ENCODE measurements at regions not wholly inside any gene's neighbourhood (a gene's known extent, or its start where the extent isn't known, plus 50 kb on each side); places are given as distances from the start of the nearest gene placed in this dataset.

- DNase-seq (ENCODE audit: low read depth): no peak
- TF ChIP-seq, protein P1, sequence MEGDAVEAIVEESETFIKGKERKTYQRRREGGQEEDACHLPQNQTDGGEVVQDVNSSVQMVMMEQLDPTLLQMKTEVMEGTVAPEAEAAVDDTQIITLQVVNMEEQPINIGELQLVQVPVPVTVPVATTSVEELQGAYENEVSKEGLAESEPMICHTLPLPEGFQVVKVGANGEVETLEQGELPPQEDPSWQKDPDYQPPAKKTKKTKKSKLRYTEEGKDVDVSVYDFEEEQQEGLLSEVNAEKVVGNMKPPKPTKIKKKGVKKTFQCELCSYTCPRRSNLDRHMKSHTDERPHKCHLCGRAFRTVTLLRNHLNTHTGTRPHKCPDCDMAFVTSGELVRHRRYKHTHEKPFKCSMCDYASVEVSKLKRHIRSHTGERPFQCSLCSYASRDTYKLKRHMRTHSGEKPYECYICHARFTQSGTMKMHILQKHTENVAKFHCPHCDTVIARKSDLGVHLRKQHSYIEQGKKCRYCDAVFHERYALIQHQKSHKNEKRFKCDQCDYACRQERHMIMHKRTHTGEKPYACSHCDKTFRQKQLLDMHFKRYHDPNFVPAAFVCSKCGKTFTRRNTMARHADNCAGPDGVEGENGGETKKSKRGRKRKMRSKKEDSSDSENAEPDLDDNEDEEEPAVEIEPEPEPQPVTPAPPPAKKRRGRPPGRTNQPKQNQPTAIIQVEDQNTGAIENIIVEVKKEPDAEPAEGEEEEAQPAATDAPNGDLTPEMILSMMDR (IDR thresholded peaks at IDR 0.05; ENCODE audit: insufficient read depth, low read depth, low read length, missing control alignments): no peak
- H3K4me3 ChIP-seq (ENCODE audit: low read length): no peak overlapping the region
These were observed 114.6 kb upstream of the MAP3K1 start for GRCh38 chr5:56700711-56701110.

GRCh38 chr5:56699538-56699937 is 115.8 kb upstream of the MAP3K1 start:
- DNase-seq (ENCODE audit: low read depth): no peak
- H3K4me3 ChIP-seq (ENCODE audit: low read length): no peak overlapping the region
- TF ChIP-seq, protein P1 (IDR thresholded peaks at IDR 0.05; ENCODE audit: insufficient read depth, low read depth, low read length, missing control alignments): no peak

DNA sequence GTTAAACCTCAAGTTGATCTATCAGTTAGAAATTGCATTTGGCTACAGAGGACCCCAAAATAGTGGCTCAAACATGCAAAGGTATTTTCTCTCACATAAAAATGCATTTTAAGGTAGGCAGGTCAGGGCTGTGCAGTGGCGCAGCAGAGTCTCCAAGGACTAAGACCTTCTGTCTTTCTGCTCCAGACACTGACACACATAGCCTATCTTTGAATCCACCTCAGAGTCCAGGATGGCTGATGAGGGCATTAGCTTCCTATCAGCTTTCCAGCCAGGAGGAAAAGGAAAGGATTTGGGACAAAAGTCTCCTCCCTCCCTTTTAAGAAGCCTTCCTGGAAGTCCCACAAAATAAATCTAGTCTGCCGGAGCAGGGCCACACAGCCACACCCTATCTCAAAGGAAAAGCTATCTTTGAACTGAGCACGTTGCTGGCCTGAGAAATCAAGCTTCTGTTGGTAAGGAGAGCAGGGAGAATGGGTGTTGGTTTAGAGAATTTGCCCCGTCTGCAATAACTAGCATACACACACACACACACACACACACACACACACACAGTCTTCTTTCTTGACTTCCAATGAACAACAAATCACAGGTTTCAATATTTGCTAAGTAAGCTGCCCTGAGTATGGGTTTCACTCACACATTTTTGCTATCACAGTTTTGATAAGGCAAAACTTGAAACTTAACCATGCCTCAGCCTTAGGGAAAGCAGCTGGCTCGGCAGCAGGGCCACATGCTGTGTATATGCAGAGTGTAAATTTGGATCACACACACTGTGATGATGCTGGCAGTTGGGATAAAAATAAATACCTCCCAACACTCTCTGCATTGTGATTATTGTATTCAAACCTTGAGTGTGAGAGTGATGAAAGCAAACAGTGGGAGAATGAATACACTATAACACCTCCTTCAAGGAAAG is 116.6 kb upstream of the MAP3K1 start:
- no peak for DNase-seq (ENCODE audit: low read depth)
- TF ChIP-seq, protein P1 (IDR thresholded peaks at IDR 0.05; ENCODE audit: insufficient read depth, low read depth, low read length, missing control alignments): no peak
- H3K4me3 ChIP-seq (ENCODE audit: low read length): no peak overlapping the region

DNA sequence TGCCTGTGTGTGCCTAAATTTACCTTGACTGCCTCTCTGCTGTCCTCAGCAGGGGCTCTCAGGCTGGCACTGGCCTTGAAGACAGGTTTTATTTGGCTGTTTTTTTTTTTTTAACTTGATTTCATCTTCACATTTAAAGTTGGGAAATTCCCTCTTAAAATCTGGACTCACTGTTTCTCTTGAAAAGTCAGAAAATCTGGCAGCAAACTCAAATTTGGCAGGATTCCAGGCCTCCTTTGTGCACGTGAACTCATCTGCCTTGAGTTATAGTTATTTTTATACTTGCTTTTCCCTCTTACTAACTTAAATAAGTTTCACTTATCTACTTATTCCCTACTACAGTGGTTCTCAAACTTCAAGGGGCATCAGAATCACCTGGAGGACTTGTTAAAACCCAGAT is 118.4 kb upstream of the MAP3K1 start:
- no peak overlapping the region for H3K4me3 ChIP-seq (ENCODE audit: low read length)
- no peak for DNase-seq (ENCODE audit: low read depth)
- TF ChIP-seq, protein P1 (IDR thresholded peaks at IDR 0.05; ENCODE audit: insufficient read depth, low read depth, low read length, missing control alignments): no peak

DNA sequence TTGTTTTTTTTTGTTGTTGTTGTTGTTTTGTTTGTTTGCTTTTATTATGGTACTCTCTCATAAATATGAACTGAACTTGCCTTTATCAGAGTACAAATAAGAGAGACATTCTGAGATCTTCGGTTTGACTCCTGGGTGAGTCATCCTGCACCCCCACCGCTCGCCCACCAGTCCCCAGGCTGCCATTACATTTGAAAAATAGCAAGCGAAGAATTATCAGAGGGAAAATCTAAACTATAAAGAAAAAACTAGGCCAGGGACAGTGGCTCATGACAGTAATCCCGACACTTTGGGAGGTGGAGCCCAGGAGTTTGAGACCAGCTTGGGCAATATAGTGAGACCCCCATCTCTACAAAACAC is 122.1 kb upstream of the MAP3K1 start:
- no peak for DNase-seq (ENCODE audit: low read depth)
- TF ChIP-seq, protein P1 (IDR thresholded peaks at IDR 0.05; ENCODE audit: insufficient read depth, low read depth, low read length, missing control alignments): no peak
- no peak overlapping the region for H3K4me3 ChIP-seq (ENCODE audit: low read length)

DNA sequence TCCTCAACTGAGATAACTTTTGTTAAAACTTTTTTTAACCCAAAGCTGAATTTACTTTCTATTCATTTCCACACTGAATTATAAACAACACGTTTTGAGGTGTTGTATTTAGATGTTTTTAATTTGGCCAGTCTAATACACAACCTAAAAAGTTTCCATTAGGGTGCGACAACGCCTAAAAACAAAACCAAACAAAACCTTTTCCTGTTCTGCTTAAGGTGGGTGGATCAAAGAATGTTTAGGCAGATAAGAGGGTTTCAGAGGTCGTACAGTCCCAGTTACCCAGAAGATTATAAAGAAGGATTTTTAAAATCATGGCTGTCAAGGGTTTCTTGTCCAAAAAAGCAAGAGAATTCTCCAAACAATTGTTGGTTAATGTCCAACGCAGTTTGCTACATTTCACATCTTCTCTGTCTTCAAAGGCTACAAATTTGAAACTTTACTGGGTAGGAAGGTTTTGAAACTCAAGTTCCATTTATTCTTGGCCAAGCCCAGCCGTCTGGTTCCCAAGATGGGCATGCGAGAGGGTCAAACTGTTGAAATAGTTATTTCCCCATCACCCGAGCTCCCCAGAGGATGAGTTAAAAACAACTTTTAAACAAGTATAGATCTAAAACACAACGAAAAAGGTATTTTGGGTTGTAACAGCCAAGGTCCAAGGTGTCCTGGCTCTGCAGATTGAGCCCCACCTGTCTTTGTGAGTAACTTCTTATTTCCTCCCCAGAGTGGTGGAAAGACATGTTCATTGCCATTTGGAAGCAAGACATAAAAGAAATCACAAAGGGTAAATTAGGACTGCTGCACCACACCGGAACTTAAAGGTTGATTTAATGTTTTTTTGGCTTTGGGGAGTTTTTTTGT is 122.8 kb upstream of the MAP3K1 start:
- no peak for DNase-seq (ENCODE audit: low read depth)
- H3K4me3 ChIP-seq (ENCODE audit: low read length): no peak overlapping the region
- TF ChIP-seq, protein P1 (IDR thresholded peaks at IDR 0.05; ENCODE audit: insufficient read depth, low read depth, low read length, missing control alignments): no peak

All from epithelial cell of esophagus (primary cell).